HT-29 (cell line): ENCODE measurements at regions not wholly inside any gene's neighbourhood (a gene's known extent, or its start where the extent isn't known, plus 50 kb on each side); places are given as distances from the start of the nearest gene placed in this dataset.
"Not testable (repeated sequence)": the region's sequence is repeated elsewhere in the genome, so short reads cannot be mapped to it uniquely, and the experiment has no call there.

Source experiments
- DNase-seq: peaks from one replicate; pipeline ENCODE4 v3.0.0-alpha.2; 2015; ENCODE audit warnings: low spot score

GRCh38 chr15:77909182-77909940 is 168.2 kb downstream of the TBC1D2B start:
- peak; percentile 30 for DNase-seq

- DNase-seq = not testable (repeated sequence)
Observed at GRCh38 chr15:77908752-77909111, 168.8 kb downstream of the TBC1D2B start.

- peak; percentile 84 for DNase-seq
Observed at GRCh38 chr15:77907824-77908751, 169.4 kb downstream of the TBC1D2B start.

GRCh38 chr15:77906062-77906990 is 171.2 kb downstream of the TBC1D2B start:
- DNase-seq = not testable (repeated sequence)

DNA sequence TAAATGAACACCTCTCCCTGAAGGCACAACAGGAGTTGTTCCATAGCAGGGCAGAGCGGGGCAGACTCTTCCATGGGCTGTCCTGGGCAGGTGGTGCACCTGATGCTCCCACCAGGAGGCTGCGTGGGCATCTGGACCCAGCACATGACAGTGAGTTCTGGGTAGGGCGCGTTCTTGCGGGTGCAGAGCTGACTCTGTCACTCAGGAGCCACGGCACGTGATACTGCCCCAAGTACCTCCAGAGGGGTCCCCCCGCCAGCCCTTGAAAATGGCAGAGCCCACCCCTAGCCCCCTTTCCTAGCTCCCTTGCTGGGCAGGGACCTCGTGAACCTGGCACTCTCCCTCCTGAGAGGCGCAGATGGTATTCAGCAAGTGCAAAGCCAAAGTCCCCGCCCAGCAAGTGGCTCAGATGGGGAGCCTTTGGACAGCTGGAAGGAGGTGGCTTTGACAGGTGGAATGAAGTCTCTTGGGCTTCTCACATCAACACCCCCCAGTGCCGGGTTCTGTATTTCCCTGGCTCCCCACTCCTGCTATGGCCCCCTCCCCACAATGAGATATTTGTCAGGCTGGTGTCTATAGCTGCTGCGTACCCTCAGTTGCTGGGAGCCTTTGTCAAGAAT is 172.1 kb downstream of the TBC1D2B start:
- DNase-seq = no peak

- no peak for DNase-seq
Observed at GRCh38 chr15:77904901-77905300, 172.6 kb downstream of the TBC1D2B start.

DNA sequence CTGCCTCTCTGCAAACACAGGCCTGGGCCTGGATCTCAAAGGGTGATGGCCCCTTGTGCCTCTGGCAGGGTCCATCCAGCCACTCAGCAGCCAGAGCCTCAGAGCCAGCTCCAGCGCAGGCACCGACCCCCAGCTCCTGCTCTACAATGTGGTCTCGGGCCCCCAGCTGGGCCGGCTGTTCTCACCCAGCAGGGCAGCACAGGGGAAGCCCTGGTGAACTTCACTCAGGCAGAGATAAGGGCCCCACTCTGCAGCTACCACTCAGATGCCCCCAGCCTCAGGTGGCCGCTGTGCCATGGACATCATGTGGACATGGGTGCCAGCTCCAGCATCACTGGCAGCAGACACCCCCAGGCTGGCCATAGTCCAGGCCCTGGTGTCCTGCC is 173.1 kb downstream of the TBC1D2B start:
- DNase-seq = no peak

GRCh38 chr15:77903761-77904435 is 173.6 kb downstream of the TBC1D2B start:
- DNase-seq = not testable (repeated sequence)

- peak; percentile 44 for DNase-seq
Observed at GRCh38 chr15:77902921-77903760, 174.4 kb downstream of the TBC1D2B start.

DNA sequence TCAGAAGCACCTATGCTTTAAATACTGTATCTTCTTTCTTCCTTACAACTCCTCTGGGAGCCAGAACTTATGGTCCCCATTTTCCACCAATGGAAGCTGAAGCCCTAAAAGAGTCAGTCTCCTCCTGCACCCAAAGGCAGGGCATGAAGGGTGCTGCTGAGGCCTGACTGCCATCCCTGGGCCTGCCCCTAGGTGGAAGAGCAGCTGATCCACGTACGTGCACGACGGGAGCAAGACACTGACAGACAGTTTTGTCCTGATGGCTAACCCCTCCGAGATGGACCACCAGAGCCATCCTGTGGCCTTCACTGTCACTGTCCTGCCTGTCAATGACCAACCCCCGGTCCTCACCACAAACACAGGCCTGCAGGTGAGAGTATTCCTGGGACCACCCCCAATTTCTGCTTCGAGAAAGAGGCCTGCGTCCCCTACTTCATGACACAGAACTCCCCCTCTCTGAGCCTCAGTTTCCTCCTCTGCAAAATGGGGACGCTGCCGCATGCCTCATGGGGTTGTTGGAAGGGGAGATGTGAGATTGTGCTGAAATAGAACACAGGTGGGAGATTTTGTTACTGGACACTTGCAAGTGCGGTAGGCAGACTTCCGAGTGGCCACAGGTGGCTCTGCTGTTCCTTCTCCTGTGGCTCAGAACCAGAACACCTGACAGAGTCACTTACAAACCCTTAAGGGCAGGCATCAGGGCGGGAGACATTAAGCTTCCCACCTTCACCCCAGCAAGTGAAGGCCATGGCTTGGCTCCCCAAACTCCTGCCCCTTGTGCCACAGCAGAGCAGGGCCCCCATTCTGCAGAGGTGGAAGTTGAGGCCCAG is 175.4 kb downstream of the TBC1D2B start:
- DNase-seq = no peak

GRCh38 chr15:77901251-77901881 is 176.1 kb downstream of the TBC1D2B start:
- DNase-seq = no peak

- peak; percentile 68 for DNase-seq
Observed at GRCh38 chr15:77900331-77900963, 177.1 kb downstream of the TBC1D2B start.

DNA sequence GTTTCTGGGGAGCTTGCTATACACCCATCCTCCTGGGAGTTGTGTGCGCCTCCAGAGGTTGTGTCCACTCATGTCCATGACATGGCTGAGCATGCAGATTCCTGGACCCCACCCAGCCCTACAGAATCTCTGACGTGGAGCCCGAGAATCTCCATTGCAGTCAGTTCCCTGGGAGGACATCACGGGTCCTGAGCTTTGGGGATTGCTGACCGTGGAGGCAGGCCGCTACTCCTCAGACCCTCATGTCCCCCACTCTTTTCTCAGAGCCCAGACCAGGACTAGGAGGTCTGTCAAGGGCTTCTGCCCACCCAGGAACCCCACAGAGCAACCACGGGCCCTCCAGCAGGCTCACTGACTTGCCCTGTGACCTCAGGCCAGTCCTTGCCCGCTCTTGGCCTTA is 177.7 kb downstream of the TBC1D2B start:
- not testable (repeated sequence) for DNase-seq

GRCh38 chr15:77898811-77899730 is 178.4 kb downstream of the TBC1D2B start:
- no peak for DNase-seq

DNA sequence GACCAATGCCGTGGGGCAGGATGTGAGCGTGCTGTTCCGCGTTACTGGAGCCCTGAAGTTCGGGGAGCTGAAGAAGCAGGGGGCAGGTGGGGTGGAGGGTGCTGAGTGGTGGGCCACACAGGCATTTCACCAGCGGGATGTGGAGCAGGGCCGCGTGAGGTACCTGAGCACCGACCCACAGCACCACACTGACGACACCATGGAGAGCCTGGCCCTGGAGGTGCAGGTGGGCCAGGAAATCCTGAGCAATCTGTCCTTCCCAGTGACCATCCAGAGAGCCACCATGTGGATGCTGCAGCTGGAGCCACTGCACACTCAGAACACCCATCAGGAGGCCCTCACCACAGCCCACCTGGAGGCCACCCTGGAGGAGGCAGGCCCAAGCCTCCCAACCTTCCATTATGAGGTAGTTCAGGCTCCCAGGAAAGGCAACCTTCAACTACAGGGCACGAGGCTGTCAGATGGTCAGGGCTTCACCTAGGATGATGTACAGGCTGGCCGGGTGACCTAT is 179.6 kb downstream of the TBC1D2B start:
- no peak for DNase-seq
